ENCODE measurements at regions not wholly inside any gene's neighbourhood (a gene's known extent, or its start where the extent isn't known, plus 50 kb on each side); places are given as distances from the start of the nearest gene placed in this dataset.
"Not testable (repeated sequence)": the region's sequence is repeated elsewhere in the genome, so short reads cannot be mapped to it uniquely, and the experiment has no call there.

- DNase-seq, result not testable (repeated sequence)
Observed at GRCh38 chr1:144026022-144026421, 54.2 kb upstream of the FAM72C start.

- not testable (repeated sequence) for DNase-seq
Observed at GRCh38 chr1:144021690-144022384, 50.1 kb upstream of the FAM72C start.

Measured in fibroblast of skin of right biceps (primary cell).